Keratinocyte (primary cell): ENCODE measurements at regions not wholly inside any gene's neighbourhood (a gene's known extent, or its start where the extent isn't known, plus 50 kb on each side); places are given as distances from the start of the nearest gene placed in this dataset.

Source experiments
- DNase-seq: peaks from one replicate; pipeline ENCODE4 v3.0.0-alpha.2; 2011; ENCODE audit warnings: low read depth, missing footprints, low spot score
- FAIRE-seq: peaks from 2 replicates; lab custom pipeline; 2011; peaks lifted over from hg19 to GRCh38; lab: Jason Lieb, UNC
- H2AFZ ChIP-seq: 2 replicates; pipeline ENCODE4 v1.6.0; 2012; ENCODE audit warnings: low read length, control low read depth, inconsistent platforms; ENCODE audit not compliant: control insufficient read depth
- H3K27ac ChIP-seq: 2 replicates; pipeline ENCODE4 v1.5.1; 2011; ENCODE audit warnings: low read length; ENCODE audit not compliant: control insufficient read depth, insufficient read depth
- H3K27me3 ChIP-seq: 3 replicates; pipeline ENCODE4 v1.6.0; 2011; ENCODE audit warnings: low read length; ENCODE audit not compliant: control insufficient read depth, insufficient read depth; ENCODE audit errors: extremely low read depth
- H3K36me3 ChIP-seq, 2 experiments: 2 replicates in 1 of 2; 3 replicates in 1 of 2; pipeline ENCODE4 v1.5.1; 2011; ENCODE audit warnings: low read length in 2 of 2, mild to moderate bottlenecking in 1 of 2; ENCODE audit not compliant: control insufficient read depth in 2 of 2, insufficient read depth in 2 of 2; ENCODE audit errors: extremely low read depth in 1 of 2
- H3K4me1 ChIP-seq: 3 replicates; pipeline ENCODE4 v1.5.1; 2011; ENCODE audit warnings: low read length; ENCODE audit not compliant: control insufficient read depth, insufficient read depth; ENCODE audit errors: extremely low read depth
- H3K4me2 ChIP-seq: 3 replicates; pipeline ENCODE4 v1.6.0; 2011; ENCODE audit warnings: low read depth, low read length; ENCODE audit not compliant: control insufficient read depth, insufficient read depth; ENCODE audit errors: extremely low read depth
- H3K4me3 ChIP-seq, 3 experiments: fragments of 200-600 bp in 1 of 3; sonication (generic) in 1 of 3; 2 replicates in 2 of 3; 3 replicates in 1 of 3; pipeline ENCODE4 v1.5.1; 2011 to 2016; ENCODE audit warnings: low read length in 3 of 3, mild to moderate bottlenecking in 3 of 3, control low read depth in 2 of 3, inconsistent platforms in 1 of 3, low read depth in 1 of 3, mixed read lengths in 1 of 3, mixed run types in 1 of 3, moderate library complexity in 1 of 3; ENCODE audit not compliant: control insufficient read depth in 2 of 3, insufficient read depth in 2 of 3; ENCODE audit errors: extremely low read depth in 1 of 3
- H3K79me2 ChIP-seq: 2 replicates; pipeline ENCODE4 v1.6.0; 2012; ENCODE audit warnings: low read length; ENCODE audit not compliant: control insufficient read depth, insufficient read depth
- H3K9ac ChIP-seq: 3 replicates; pipeline ENCODE4 v1.6.0; 2011; ENCODE audit warnings: low read length; ENCODE audit not compliant: control insufficient read depth, insufficient read depth; ENCODE audit errors: extremely low read depth
- H3K9me1 ChIP-seq: 3 replicates; pipeline ENCODE4 v1.6.0; 2011; ENCODE audit warnings: low read length; ENCODE audit not compliant: control insufficient read depth, insufficient read depth; ENCODE audit errors: extremely low read depth
- H3K9me3 ChIP-seq: 2 replicates; pipeline ENCODE4 v1.5.1; 2012; ENCODE audit warnings: low read depth, low read length; ENCODE audit not compliant: control insufficient read depth
- H4K20me1 ChIP-seq: 3 replicates; pipeline ENCODE4 v1.6.0; 2011; ENCODE audit warnings: low read length; ENCODE audit not compliant: control insufficient read depth, insufficient read depth; ENCODE audit errors: extremely low read depth
- EZH2 ChIP-seq: IDR thresholded peaks from one replicate; pipeline ENCODE4 v1.6.1; 2012; ENCODE audit warnings: inconsistent platforms, mild to moderate bottlenecking, low read length, moderate library complexity
- dilution Hi-C: fragments of 300-500 bp; cut with MboI; formaldehyde crosslinking; loops from one replicate; pipeline ENCODE4 v1.7.0; 2020; ENCODE audit warnings: low sequenced_read_pairs; ENCODE audit not compliant: extremely low pct_ligation_motif_present
- TF ChIP-seq, protein P1 (sequence below), 3 experiments: IDR thresholded peaks in 1 of 3; conservative IDR thresholded peaks in 1 of 3; optimal IDR thresholded peaks in 1 of 3; 2 replicates in 2 of 3; 3 replicates in 1 of 3; pipeline versions ENCODE3 to v1.5.1; 2011; ENCODE audit warnings: low read length in 3 of 3, mild to moderate bottlenecking in 3 of 3, moderate library complexity in 2 of 3, control low read depth in 1 of 3, inconsistent platforms in 1 of 3; ENCODE audit not compliant: insufficient read depth in 2 of 3; ENCODE audit errors: extremely low read depth in 1 of 3

DNA sequence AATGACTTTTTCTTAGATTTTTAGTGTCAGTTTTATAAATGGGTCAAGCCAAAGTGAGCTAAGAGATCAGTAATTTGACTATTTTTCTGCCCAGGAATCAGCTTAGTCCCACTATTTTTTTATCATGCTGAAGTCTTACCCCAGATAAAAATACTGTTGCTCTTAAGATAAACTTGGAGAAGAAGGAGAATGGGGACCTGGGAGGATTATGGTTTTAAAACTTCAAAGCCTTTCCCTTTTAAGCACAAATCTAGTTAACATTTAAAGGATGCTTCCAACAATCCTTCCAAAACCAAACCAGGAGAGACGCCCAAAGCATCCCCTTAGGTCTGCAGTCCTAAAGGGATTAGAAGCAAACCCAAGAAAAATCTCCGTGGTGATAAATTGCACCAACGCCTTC lies 172.4 kb downstream of the SP3 start:
- H3K36me3 ChIP-seq: no peaks in the 10 kb centered on the region
- H3K79me2 ChIP-seq: no peaks in the 10 kb centered on the region
- no peak overlapping the region for H3K4me2 ChIP-seq
- no peaks in the 10 kb centered on the region for H3K9me1 ChIP-seq
- no peak for TF ChIP-seq EZH2
- TF ChIP-seq, protein P1, sequence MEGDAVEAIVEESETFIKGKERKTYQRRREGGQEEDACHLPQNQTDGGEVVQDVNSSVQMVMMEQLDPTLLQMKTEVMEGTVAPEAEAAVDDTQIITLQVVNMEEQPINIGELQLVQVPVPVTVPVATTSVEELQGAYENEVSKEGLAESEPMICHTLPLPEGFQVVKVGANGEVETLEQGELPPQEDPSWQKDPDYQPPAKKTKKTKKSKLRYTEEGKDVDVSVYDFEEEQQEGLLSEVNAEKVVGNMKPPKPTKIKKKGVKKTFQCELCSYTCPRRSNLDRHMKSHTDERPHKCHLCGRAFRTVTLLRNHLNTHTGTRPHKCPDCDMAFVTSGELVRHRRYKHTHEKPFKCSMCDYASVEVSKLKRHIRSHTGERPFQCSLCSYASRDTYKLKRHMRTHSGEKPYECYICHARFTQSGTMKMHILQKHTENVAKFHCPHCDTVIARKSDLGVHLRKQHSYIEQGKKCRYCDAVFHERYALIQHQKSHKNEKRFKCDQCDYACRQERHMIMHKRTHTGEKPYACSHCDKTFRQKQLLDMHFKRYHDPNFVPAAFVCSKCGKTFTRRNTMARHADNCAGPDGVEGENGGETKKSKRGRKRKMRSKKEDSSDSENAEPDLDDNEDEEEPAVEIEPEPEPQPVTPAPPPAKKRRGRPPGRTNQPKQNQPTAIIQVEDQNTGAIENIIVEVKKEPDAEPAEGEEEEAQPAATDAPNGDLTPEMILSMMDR (optimal IDR thresholded peaks at IDR 0.05 in 1 of 3, IDR thresholded peaks at IDR 0.05 in 1 of 3, conservative IDR thresholded peaks at IDR 0.05 in 1 of 3; ENCODE audit: extremely low read depth in 1 of 3, insufficient read depth in 2 of 3, low read length in 3 of 3): no peak
- H2AFZ ChIP-seq: no peak overlapping the region
- dilution Hi-C loops: no loop called here
- no peak overlapping the region for H3K4me3 ChIP-seq
- H3K27me3 ChIP-seq: no peaks in the 10 kb centered on the region
- no peaks in the 10 kb centered on the region for H4K20me1 ChIP-seq
- FAIRE-seq (no peak), DNase-seq (no peak)
- no peaks in the 10 kb centered on the region for H3K4me1 ChIP-seq
- H3K9me3 ChIP-seq: no peaks in the 10 kb centered on the region
- no peak overlapping the region for H3K9ac ChIP-seq
- no peak overlapping the region for H3K27ac ChIP-seq

GRCh38 chr2:173793709-173794565 lies 171.2 kb downstream of the SP3 start:
- Histone ChIP-seq H4K20me1 (no peaks in the 10 kb centered on the region), H3K9ac (no peak overlapping the region), H2AFZ (no peak overlapping the region), H3K4me2 (no peak overlapping the region), H3K4me1 (no peaks in the 10 kb centered on the region), H3K4me3 (no peak overlapping the region), H3K79me2 (no peaks in the 10 kb centered on the region), H3K27me3 (no peaks in the 10 kb centered on the region), H3K9me3 (no peaks in the 10 kb centered on the region), H3K36me3 (no peaks in the 10 kb centered on the region), H3K9me1 (no peaks in the 10 kb centered on the region), H3K27ac (no peak overlapping the region)
- dilution Hi-C loops: no loop called here
- no peak for DNase-seq
- TF ChIP-seq, protein P1 (optimal IDR thresholded peaks at IDR 0.05 in 1 of 3, IDR thresholded peaks at IDR 0.05 in 1 of 3, conservative IDR thresholded peaks at IDR 0.05 in 1 of 3; ENCODE audit: extremely low read depth in 1 of 3, insufficient read depth in 2 of 3, low read length in 3 of 3): no peak
- no peak for TF ChIP-seq EZH2
- no peak for FAIRE-seq
